ENCODE measurements at regions not wholly inside any gene's neighbourhood (a gene's known extent, or its start where the extent isn't known, plus 50 kb on each side); places are given as distances from the start of the nearest gene placed in this dataset.

- DNase-seq, result no peak
- no peak for ATAC-seq (ENCODE audit: low FRiP score in 2 of 2)
- TF ChIP-seq POLR2AphosphoS5 (IDR thresholded peaks at IDR 0.05) (no peak), CTCF (IDR thresholded peaks at IDR 0.05) (no peak), EP300 (IDR thresholded peaks at IDR 0.05) (no peak), POLR2A (IDR thresholded peaks at IDR 0.05) (no peak)
- Histone ChIP-seq H3K4me3 (no peak overlapping the region), H3K27me3 (no peaks in the 10 kb centered on the region), H3K4me1 (no peaks in the 10 kb centered on the region), H3K9me3 (no peaks in the 10 kb centered on the region), H3K27ac (no peak overlapping the region), H3K36me3 (no peaks in the 10 kb centered on the region)
- 63 to 64% methylated on average over 2 of the region's 2 CpGs for WGBS, 2 donors
Observed at GRCh38 chr16:59424714-59425273, 690.7 kb upstream of the GOT2 start.

- Histone ChIP-seq H3K4me1 (no peaks in the 10 kb centered on the region), H3K9me3 (no peaks in the 10 kb centered on the region), H3K27me3 (no peaks in the 10 kb centered on the region), H3K27ac (no peak overlapping the region), H3K36me3 (no peaks in the 10 kb centered on the region), H3K4me3 (no peak overlapping the region)
- 51 to 63% methylated on average over 5 of the region's 5 CpGs for WGBS, 2 donors
- no peak for ATAC-seq (ENCODE audit: low FRiP score in 2 of 2)
- DNase-seq, result no peak
- TF ChIP-seq POLR2AphosphoS5 (IDR thresholded peaks at IDR 0.05) (no peak), EP300 (IDR thresholded peaks at IDR 0.05) (no peak), POLR2A (IDR thresholded peaks at IDR 0.05) (no peak), CTCF (IDR thresholded peaks at IDR 0.05) (peak in 1 of 6 experiments; percentile 5)
Observed at GRCh38 chr16:59411961-59412841, 678.1 kb upstream of the GOT2 start.

DNA sequence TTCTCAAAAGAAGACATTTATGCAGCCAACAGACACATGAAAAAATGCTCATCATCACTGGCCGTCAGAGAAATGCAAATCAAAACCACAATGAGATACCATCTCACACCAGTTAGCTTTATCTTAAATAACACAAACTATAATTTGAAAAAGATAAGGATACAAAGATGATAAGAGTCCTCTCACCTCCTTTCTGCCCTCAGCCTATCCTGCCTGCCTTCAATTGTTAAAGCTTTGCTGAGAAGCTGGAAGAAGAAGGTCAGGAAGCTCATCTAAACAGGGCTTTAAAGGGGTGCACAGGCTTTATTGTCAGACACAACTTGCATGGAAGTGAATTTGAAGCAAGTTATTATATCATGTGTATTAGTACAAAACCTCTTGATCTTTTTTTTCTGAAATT, 676.3 kb upstream of the GOT2 start:
- Histone ChIP-seq H3K4me1 (no peaks in the 10 kb centered on the region), H3K27ac (no peak overlapping the region), H3K36me3 (no peaks in the 10 kb centered on the region), H3K27me3 (no peaks in the 10 kb centered on the region), H3K9me3 (no peaks in the 10 kb centered on the region), H3K4me3 (no peak overlapping the region)
- ATAC-seq (ENCODE audit: low FRiP score in 2 of 2), result no peak
- 30 to 35% methylated on average over 1 of the region's 1 CpG for WGBS, 2 donors
- TF ChIP-seq POLR2A (IDR thresholded peaks at IDR 0.05) (no peak), POLR2AphosphoS5 (IDR thresholded peaks at IDR 0.05) (no peak), CTCF (IDR thresholded peaks at IDR 0.05) (no peak), EP300 (IDR thresholded peaks at IDR 0.05) (no peak)
- DNase-seq, result no peak

GRCh38 chr16:59405802-59406201, 671.7 kb upstream of the GOT2 start:
- no peak for ATAC-seq (ENCODE audit: low FRiP score in 2 of 2)
- Histone ChIP-seq H3K36me3 (no peaks in the 10 kb centered on the region), H3K4me1 (no peaks in the 10 kb centered on the region), H3K9me3 (no peaks in the 10 kb centered on the region), H3K27ac (no peak overlapping the region), H3K27me3 (no peaks in the 10 kb centered on the region), H3K4me3 (no peak overlapping the region)
- DNase-seq, result no peak
- 82 to 84% methylated on average over 2 of the region's 2 CpGs for WGBS, 2 donors
- TF ChIP-seq EP300 (IDR thresholded peaks at IDR 0.05) (no peak), CTCF (IDR thresholded peaks at IDR 0.05) (no peak), POLR2A (IDR thresholded peaks at IDR 0.05) (no peak), POLR2AphosphoS5 (IDR thresholded peaks at IDR 0.05) (no peak)

All from upper lobe of left lung (tissue), 6 donors.